ENCODE measurements at regions not wholly inside any gene's neighbourhood (a gene's known extent, or its start where the extent isn't known, plus 50 kb on each side); places are given as distances from the start of the nearest gene placed in this dataset.

- no peak for DNase-seq (ENCODE audit: low spot score)
Observed at GRCh38 chr4:136841526-136841925, 690.8 kb downstream of the PCDH18 start.

GRCh38 chr4:136838607-136839006 lies 693.7 kb downstream of the PCDH18 start:
- no peak for DNase-seq (ENCODE audit: low spot score)

GRCh38 chr4:136831553-136831952 lies 700.7 kb downstream of the PCDH18 start:
- DNase-seq (ENCODE audit: low spot score): no peak

GRCh38 chr4:136829280-136829679 lies 703.0 kb downstream of the PCDH18 start:
- DNase-seq (ENCODE audit: low spot score): no peak

GRCh38 chr4:136823020-136823419 lies 709.3 kb downstream of the PCDH18 start:
- DNase-seq (ENCODE audit: low spot score): no peak

- DNase-seq (ENCODE audit: low spot score): peak; percentile 10
Observed at GRCh38 chr4:136818811-136819330, 713.4 kb downstream of the PCDH18 start.

GRCh38 chr4:136812100-136812880 lies 720.0 kb downstream of the PCDH18 start:
- no peak for DNase-seq (ENCODE audit: low spot score)

GRCh38 chr4:136811496-136812077 lies 720.7 kb downstream of the PCDH18 start:
- no peak for DNase-seq (ENCODE audit: low spot score)

GRCh38 chr4:136810626-136811025 lies 721.7 kb downstream of the PCDH18 start:
- no peak for DNase-seq (ENCODE audit: low spot score)

GRCh38 chr4:136806844-136807243 lies 725.5 kb downstream of the PCDH18 start:
- no peak for DNase-seq (ENCODE audit: low spot score)

GRCh38 chr4:136805617-136806016 lies 726.7 kb downstream of the PCDH18 start:
- no peak for DNase-seq (ENCODE audit: low spot score)

- no peak for DNase-seq (ENCODE audit: low spot score)
Observed at GRCh38 chr4:136803433-136803832, 728.9 kb downstream of the PCDH18 start.

- no peak for DNase-seq (ENCODE audit: low spot score)
Observed at GRCh38 chr4:136800248-136800647, 732.0 kb downstream of the PCDH18 start.

- DNase-seq (ENCODE audit: low spot score): no peak
Observed at GRCh38 chr4:136796953-136797352, 735.3 kb downstream of the PCDH18 start.

- DNase-seq (ENCODE audit: low spot score): no peak
Observed at GRCh38 chr4:136793848-136794247, 738.4 kb downstream of the PCDH18 start.

- DNase-seq (ENCODE audit: low spot score): no peak
Observed at GRCh38 chr4:136784326-136784725, 748.0 kb downstream of the PCDH18 start.

GRCh38 chr4:136769717-136770116 lies 762.6 kb downstream of the PCDH18 start:
- DNase-seq (ENCODE audit: low spot score): no peak

GRCh38 chr4:136768925-136769275 lies 763.4 kb downstream of the PCDH18 start:
- no peak for DNase-seq (ENCODE audit: low spot score)

- DNase-seq (ENCODE audit: low spot score): no peak
Observed at GRCh38 chr4:136768213-136768924, 763.9 kb downstream of the PCDH18 start.

- no peak for DNase-seq (ENCODE audit: low spot score)
Observed at GRCh38 chr4:136763919-136764318, 768.4 kb downstream of the PCDH18 start.

- DNase-seq (ENCODE audit: low spot score): no peak
Observed at GRCh38 chr4:136755531-136755916, 776.8 kb downstream of the PCDH18 start.

- no peak for DNase-seq (ENCODE audit: low spot score)
Observed at GRCh38 chr4:136754810-136755530, 777.3 kb downstream of the PCDH18 start.

Data from hepatic stellate cell (primary cell).